Head of caudate nucleus (tissue), 42 donors: ENCODE measurements at regions not wholly inside any gene's neighbourhood (a gene's known extent, or its start where the extent isn't known, plus 50 kb on each side); places are given as distances from the start of the nearest gene placed in this dataset.
"Not testable (repeated sequence)": the region's sequence is repeated elsewhere in the genome, so short reads cannot be mapped to it uniquely, and the experiment has no call there.

ENCODE experiments used
- DNase-seq, 42 donors: peaks; one replicate each; pipeline versions ENCODE4 v3.0.0 to v3.0.0-alpha.2; 2020 to 2021; ENCODE audit warnings: mixed read lengths in 7 of 42
- intact Hi-C: fragments of 100-400 bp; cut with DNase I; formaldehyde crosslinking; loops from one replicate; pipeline ENCODE4 v1.15.0; 2022

GRCh38 chr12:34297790-34298164, 275.5 kb downstream of the ALG10 start:
- DNase-seq = peak in 1 of 42 donors; percentile 0
- intact Hi-C loops = no loop called here

DNA sequence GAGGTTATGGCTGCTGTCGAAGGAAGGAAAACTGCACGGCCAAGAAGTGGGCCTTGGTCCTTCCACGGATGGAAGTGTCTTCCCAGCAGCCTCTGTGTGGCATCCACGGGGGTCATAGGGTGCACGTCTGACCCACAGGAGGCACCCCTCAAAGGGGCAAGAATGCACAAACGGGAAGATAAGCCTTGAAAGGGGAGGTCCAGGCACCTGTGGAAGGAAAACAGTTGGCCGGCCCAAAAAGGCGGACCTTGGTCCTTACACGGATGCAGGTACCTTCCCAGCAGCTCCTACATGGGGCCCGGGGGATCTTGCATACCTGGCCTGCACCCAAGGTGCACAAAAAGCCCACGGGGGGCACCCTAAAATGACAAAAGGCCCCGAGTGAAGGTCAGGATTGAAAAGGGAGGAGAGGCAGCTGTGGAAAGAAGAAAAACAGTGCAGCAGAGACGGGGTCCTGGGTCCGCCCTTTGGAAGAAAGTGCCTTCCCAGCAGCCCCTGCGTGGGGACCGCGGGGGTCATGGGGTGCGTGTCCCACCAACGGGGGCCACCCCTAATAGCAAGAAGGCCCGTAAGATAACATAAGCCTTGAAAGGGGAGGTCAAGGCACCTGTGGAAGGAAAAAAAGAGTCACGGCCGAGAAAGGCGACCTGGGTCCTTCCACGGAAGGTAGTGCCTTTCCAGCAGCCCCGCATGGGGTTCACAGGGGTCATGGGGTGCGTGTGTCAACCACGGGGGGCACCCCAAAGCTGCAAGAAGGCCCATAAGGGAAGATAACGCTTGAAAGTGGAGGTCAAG, 276.1 kb downstream of the ALG10 start:
- DNase-seq = peak in 1 of 42 donors; percentile 3
- intact Hi-C loops = no loop called here

DNA sequence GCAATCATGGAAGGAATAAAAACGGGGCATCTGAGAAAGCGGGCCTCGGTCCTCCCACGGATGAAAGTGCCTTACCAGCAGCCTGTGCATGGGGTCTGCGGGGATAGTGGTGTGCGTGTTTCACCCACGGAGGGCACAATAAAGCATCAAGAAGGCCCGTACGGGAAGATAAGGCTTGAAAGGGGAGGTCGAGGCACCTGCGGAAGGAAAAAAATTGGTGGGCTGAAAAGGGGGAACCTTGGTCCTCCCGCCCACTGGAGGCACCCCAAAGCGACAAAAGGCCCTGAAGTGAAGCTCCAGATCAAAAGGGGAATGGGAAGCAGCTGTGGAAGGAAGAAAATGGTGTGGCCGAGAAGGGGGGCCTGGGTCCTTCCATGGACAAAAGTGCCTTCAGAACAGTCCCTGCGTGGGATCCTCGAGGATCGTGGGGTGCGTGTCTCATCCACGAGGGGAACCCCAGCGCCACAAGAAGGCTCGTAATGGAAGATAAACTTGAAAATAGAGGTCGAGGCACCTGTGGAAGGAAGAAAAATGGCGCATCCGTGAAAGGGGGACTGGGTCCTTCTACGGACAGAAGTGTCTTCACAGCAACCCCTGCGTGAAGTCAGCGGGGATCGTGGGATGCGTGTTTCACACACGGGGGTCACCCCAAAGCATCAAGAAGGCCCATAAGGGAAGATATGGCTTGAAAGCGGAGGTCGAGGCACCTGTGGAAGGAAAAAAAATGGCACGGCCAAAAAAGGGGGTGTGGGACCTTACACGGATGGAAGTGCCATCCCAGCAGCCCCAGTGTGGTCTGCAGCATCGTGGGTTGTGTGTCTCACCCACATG, 276.9 kb downstream of the ALG10 start:
- intact Hi-C loops = no loop called here
- DNase-seq = peak in 1 of 42 donors; percentile 3

DNA sequence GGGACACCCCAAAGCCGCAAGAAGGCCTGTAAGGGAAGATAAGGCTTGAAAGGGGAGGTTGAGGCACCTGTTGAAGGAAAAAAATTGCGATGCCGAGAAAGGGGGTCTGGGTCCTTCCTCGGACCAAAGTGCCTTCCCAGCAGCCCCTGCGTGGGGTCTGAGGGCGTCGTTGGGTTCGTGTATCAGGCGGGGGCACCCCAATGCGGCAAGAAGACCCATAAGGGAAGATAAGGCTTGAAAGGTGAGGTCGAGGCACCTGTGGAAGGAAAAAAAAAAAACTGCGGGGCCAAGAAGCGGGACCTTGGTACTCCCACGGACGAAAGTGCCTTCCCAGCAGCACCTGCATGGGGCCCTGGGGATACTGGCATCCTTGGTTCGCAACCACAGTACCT, 277.5 kb downstream of the ALG10 start:
- no peak for DNase-seq

DNA sequence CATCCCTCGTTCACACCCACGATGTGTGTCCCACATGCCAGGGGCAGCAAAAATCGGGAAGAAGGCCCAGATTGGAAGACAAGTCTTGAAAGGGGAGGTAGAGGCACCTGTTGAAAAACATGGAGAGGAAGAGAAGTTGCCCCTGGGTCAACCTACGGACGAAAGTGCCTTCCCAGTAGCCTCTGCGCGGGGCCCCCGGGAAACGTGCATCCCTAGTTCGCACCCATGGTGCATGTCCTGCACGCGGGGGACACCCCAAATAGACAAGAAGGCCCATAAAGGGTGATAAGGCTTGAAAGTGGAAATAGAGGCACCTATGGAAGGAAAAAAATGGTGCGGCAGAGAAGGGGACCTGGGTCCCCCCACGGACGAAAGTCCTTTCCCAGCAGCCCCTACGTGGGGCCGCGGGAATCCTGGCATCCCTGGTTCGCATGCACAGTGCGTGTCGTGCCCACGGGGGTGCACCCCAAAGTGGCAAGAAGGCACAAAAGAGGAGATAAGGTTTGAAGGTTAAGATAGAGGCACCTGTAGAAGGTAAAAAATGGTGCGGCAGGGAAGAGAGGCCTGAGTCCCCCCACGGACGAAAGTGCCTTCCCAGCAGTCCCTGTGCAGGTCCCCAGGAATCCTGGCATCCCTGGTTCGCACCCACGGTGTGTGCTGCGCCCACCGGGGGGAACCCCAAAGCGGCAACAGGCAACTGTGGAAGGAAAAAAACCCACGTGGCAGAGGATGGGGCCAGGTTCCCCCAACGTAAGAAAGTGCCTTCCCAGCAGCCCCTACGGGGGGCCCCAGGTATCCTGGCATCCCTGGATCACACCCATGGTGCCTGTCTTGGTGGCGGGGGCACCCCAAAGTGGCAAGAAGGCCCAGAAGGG, 278.3 kb downstream of the ALG10 start:
- intact Hi-C loops = no loop called here
- no peak for DNase-seq

More for the DNA sequence above, 277.5 kb downstream of the ALG10 start:
- intact Hi-C loops = no loop called here

DNA sequence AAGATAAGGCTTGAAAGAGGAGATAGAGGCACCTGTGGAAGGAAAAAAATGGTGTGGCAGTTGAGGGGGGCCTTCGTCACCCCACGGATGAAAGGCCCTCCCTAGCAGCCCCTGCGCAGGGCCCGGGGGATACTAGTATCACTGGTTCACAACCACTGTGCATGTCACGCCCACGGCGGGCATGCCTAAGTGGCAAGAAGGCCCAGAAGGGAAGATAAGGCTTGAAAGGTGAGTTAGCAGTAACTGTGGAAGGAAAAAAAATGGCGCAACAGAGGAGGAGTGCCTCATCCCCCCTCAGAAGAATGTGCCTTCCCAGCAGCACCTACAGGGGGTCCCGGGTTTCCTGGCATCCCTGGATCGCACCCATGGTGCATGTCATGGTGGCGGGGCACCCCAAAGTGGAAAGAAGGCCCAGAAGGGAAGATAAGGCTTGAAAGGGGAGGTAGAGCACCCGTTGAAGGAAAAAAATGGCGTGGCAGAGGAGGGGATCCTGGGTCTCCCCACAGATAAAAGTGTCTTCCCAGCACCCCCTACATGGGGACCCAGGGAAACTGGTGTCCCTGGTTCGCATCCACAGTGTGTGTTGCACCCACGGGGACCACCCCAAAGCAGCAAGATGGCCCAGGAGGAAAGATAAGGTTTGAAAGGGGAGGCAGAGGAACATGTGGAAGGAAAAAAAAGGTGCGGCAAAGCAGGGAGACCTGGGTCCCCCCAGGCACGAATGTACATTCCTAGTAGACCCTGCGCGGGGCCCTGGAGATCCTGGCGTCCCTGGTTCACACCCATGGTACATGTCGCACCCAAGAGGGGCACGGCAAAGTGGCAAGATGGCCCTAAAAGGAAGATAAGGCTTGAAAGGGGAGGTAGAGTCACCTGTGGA, 279.2 kb downstream of the ALG10 start:
- intact Hi-C loops = no loop called here
- no peak for DNase-seq

DNA sequence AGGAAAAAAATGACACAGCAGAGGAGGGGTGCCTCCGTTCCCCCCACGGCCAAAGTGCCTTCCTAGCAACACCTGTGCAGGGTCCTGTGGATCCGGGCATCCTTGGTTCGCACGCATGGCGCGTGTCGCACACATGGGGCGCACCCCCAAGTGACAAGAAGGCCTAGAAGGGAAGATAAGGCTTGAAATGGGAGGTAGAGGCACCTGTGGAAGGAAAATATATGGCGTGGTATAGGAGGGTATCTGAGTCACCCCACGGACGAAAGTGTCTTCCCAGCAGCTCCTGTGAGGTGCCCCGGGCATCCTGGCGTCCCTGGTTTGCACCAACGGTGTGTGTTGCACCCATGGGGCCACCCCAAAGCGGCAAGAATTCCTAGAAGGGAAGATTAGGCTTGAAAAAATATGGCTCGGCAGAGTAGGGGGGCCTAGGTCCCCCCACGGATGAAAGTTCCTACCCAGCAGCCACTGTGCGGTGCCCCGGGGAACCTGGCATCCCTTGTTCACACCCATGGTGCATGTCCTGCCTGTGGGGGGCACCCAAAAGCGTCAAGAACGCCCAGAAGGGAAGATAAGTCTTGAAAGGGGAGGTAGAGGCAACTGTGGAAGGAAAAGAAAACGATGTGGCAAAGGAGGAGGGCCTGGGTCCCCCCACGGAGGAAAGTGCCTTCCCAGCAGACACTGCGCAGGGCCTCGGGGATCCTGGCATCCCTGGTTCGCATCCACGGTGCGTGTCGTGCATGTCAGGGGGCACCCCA, 280.0 kb downstream of the ALG10 start:
- intact Hi-C loops = no loop called here
- DNase-seq = no peak

- no peak for DNase-seq
- intact Hi-C loops = no loop called here
Observed at GRCh38 chr12:34303091-34303870, 281.0 kb downstream of the ALG10 start.

GRCh38 chr12:34304001-34304400, 281.7 kb downstream of the ALG10 start:
- no peak for DNase-seq
- intact Hi-C loops = no loop called here

GRCh38 chr12:34304546-34304945, 282.2 kb downstream of the ALG10 start:
- DNase-seq = no peak

GRCh38 chr12:34305176-34305575, 282.9 kb downstream of the ALG10 start:
- DNase-seq = no peak
- intact Hi-C loops = no loop called here

More at GRCh38 chr12:34304546-34304945, 282.2 kb downstream of the ALG10 start:
- intact Hi-C loops = no loop called here

GRCh38 chr12:34306133-34306830, 284.0 kb downstream of the ALG10 start:
- DNase-seq = no peak
- intact Hi-C loops = no loop called here

- intact Hi-C loops, DNase-seq: not testable (repeated sequence)
Observed at GRCh38 chr12:34309806-34310804, 287.8 kb downstream of the ALG10 start.

DNA sequence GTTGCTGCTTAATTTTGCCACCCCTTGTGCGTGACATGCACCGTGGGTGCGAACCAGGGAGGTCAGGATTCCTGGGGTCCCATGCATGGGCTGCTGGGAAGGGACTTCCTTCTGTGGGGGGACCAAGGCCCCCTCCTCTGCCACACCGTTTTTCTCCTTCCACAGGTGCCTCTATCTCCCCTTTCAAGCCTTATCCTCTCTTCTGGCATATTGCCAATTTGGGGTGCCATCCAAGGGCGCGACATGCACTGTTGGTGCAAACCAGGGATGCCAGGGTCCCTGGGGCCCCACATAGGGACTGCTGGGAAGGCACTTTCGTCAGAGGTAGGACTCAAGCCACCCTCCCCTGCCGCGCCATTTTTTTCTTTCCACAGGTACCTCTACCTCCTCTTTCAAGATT, 289.0 kb downstream of the ALG10 start:
- DNase-seq = no peak
- intact Hi-C loops = no loop called here

- no peak for DNase-seq
- intact Hi-C loops = no loop called here
Observed at GRCh38 chr12:34327671-34328070, 305.4 kb downstream of the ALG10 start.
